T-cell (primary cell): ENCODE measurements at regions not wholly inside any gene's neighbourhood (a gene's known extent, or its start where the extent isn't known, plus 50 kb on each side); places are given as distances from the start of the nearest gene placed in this dataset.

Experiments used
- ATAC-seq, 4 experiments: fragments of 200-7000 bp in 3 of 4; fragments of 150-1000 bp in 1 of 4; cut with Tn5 transposase; replicated peaks in 1 of 4; 1 replicate in 3 of 4; 2 replicates in 1 of 4; pipeline ENCODE4 v1.10.0; 2021; ENCODE audit warnings: moderate library complexity in 3 of 4, mild to moderate bottlenecking in 2 of 4, moderate number of reproducible peaks in 1 of 4
- CTCF ChIA-PET, 2 donors: fragments of 300-600 bp; sonication (Branson Sonifier 250); formaldehyde crosslinking; loops; one replicate each; lab custom pipeline; 2022; ENCODE audit warnings: antibody characterized with exemption in 2 of 2; lab: Charles Lee
- POLR2A ChIA-PET, 2 donors: fragments of 300-600 bp; sonication (Branson Sonifier 250); formaldehyde crosslinking; loops; one replicate each; lab custom pipeline; 2022; ENCODE audit warnings: antibody characterized with exemption in 2 of 2; lab: Charles Lee
- DNase-seq, 35 experiments: peaks; one replicate each; pipeline versions ENCODE4 v3.0.0 to v3.0.0-alpha.2; 2013 to 2023
- H3K27ac ChIP-seq: one replicate; pipeline ENCODE4 v1.5.1; 2013; ENCODE audit warnings: low read length
- H3K27me3 ChIP-seq, 2 experiments: replicated peaks in 1 of 2; 1 replicate in 1 of 2; 2 replicates in 1 of 2; pipeline versions ENCODE4 v1.6.1 to v1.7.0; 2013; ENCODE audit warnings: low read length in 1 of 2, mixed read lengths in 1 of 2; ENCODE audit not compliant: control insufficient read depth in 2 of 2, insufficient read depth in 2 of 2; ENCODE audit errors: extremely low read depth in 1 of 2
- H3K36me3 ChIP-seq, 2 donors: 1 replicate in 1 of 2; 2 replicates in 1 of 2; pipeline versions ENCODE4 v1.6.1 to v1.7.0; 2013; ENCODE audit warnings: low read length in 1 of 2; ENCODE audit not compliant: control insufficient read depth in 2 of 2, insufficient read depth in 1 of 2; ENCODE audit errors: extremely low read depth in 1 of 2
- H3K4me1 ChIP-seq, 2 experiments: 1 replicate in 1 of 2; 2 replicates in 1 of 2; pipeline versions ENCODE4 v1.6.1 to v1.7.0; 2013; ENCODE audit warnings: low read length in 2 of 2, mixed read lengths in 1 of 2; ENCODE audit not compliant: insufficient read depth in 2 of 2, control insufficient read depth in 1 of 2; ENCODE audit errors: extremely low read depth in 1 of 2
- H3K4me3 ChIP-seq, 2 donors: 1 replicate in 1 of 2; 2 replicates in 1 of 2; pipeline versions ENCODE4 v1.5.1 to v1.7.0; 2013; ENCODE audit warnings: mild to moderate bottlenecking in 2 of 2, low read length in 1 of 2, moderate library complexity in 1 of 2; ENCODE audit not compliant: control insufficient read depth in 1 of 2; ENCODE audit errors: extremely low read depth in 1 of 2
- H3K9me3 ChIP-seq: 2 replicates; pipeline ENCODE4 v1.7.0; 2013
- H3K27ac Mint-ChIP-seq, 2 donors: one replicate each; pipeline ENCODE4 v1.8.0; 2020 to 2021; ENCODE audit warnings: mild to moderate bottlenecking in 2 of 2, mixed read lengths in 2 of 2
- H3K27me3 Mint-ChIP-seq, 2 donors: one replicate each; pipeline ENCODE4 v1.8.0; 2021 to 2022; ENCODE audit warnings: mixed read lengths in 2 of 2
- H3K36me3 Mint-ChIP-seq: one replicate; pipeline ENCODE4 v1.8.0; 2021; ENCODE audit warnings: mixed read lengths
- H3K4me1 Mint-ChIP-seq, 3 donors: one replicate each; pipeline ENCODE4 v1.8.0; 2020 to 2022; ENCODE audit warnings: mixed read lengths in 3 of 3, mild to moderate bottlenecking in 1 of 3
- H3K4me3 Mint-ChIP-seq, 3 donors: one replicate each; pipeline ENCODE4 v1.8.0; 2020 to 2022; ENCODE audit warnings: mild to moderate bottlenecking in 3 of 3, mixed read lengths in 3 of 3, moderate library complexity in 3 of 3
- H3K9me3 Mint-ChIP-seq, 3 donors: one replicate each; pipeline ENCODE4 v1.8.0; 2020 to 2022; ENCODE audit warnings: mixed read lengths in 3 of 3
- WGBS: methylation state at CpG from one replicate; pipeline ENCODE4 v1.1.5; 2013; ENCODE audit warnings: missing lambda C conversion rate; ENCODE audit not compliant: insufficient coverage; 5-methylcytosine and 5-hydroxymethylcytosine counted together

DNA sequence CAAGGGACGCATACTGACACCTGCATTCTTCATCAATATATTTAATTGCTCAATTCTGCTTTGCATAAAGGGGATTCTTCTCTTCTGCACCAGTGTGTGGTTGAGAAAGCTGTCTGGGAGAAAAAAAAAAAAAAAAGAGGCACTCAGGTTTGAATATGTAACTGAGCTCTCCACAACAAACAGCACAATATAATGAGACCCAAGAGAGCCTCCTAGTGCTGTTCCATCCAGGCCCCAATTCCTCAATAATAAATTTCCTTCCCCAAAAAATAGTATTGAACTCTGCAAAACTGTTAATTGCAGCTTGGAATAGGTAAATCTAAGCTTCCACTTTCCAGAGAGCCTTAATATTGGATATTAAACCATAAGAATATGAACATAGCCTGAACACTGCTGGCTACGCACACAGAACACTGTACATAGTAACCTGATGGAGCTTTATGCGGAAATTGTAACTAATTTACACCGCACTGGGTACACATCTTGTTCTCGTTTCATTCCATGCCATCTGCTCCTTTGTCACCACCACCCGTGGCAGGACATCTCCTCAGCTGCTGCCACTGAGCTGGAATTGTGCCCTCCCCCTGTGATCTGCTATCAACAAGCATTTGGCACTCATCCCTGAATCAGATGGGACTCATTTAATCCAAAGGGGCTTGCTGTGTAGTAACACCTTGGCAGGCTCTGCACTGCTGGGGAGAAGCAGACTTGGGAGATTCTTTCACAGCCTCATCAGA is 272.0 kb downstream of the HHIPL2 start:
- no peak overlapping the region for H3K27ac Mint-ChIP-seq
- CTCF ChIA-PET, result interaction anchor here in 1 of 2 donors (0.8 kb wide), 1 partner anchor 179 kb away, joined by 3 read pairs; no protein-coding TSS in a partner anchor
- Histone ChIP-seq H3K9me3 (no peaks in the 10 kb centered on the region), H3K27me3 (no peaks in the 10 kb centered on the region), H3K4me1 (no peaks in the 10 kb centered on the region), H3K27ac (no peak overlapping the region), H3K36me3 (no peaks in the 10 kb centered on the region), H3K4me3 (no peak overlapping the region)
- H3K36me3 Mint-ChIP-seq, result no peaks in the 10 kb centered on the region
- no peak for DNase-seq
- H3K9me3 Mint-ChIP-seq, result no peaks in the 10 kb centered on the region
- POLR2A ChIA-PET, result no interaction called here
- no peaks in the 10 kb centered on the region for H3K4me1 Mint-ChIP-seq
- no peak overlapping the region for H3K4me3 Mint-ChIP-seq
- 94% methylated on average over 3 of the region's 6 CpGs for WGBS
- H3K27me3 Mint-ChIP-seq, result no peaks in the 10 kb centered on the region
- no peak for ATAC-seq

DNA sequence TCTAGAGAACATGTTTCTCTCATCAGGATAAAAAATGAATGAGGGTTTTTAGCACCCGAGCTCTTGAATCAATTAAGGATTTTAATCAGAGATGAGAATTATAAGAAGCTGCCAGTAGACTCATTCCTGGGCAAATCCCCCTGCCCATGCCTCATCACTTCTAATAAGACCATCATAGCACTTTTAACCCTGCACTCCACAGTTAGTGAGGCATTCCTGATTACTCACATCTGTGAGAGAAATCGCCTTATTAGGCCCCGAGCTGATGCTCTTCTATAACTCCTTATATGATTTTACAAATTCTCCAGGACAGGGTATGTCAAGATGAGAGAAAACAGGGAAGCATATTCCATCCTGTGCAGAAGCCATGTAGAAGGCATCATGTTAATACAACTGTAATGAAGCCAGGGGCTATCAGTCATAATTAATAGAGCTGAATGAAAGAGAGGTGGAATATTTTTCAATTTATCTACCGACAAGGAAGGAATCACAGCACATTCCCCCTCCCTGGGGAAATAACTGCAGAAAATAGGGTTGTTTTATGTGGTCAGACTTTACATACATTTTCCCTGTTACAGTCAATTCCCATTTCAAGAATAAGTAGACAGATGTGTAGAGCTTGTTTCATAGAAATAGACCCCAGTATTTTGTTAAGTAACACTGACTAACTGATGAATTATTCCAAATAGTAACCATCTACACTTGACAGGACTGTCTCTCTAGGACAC is 272.7 kb downstream of the HHIPL2 start:
- CTCF ChIA-PET, result no interaction called here
- no peaks in the 10 kb centered on the region for H3K36me3 Mint-ChIP-seq
- ATAC-seq, result no peak

DNA sequence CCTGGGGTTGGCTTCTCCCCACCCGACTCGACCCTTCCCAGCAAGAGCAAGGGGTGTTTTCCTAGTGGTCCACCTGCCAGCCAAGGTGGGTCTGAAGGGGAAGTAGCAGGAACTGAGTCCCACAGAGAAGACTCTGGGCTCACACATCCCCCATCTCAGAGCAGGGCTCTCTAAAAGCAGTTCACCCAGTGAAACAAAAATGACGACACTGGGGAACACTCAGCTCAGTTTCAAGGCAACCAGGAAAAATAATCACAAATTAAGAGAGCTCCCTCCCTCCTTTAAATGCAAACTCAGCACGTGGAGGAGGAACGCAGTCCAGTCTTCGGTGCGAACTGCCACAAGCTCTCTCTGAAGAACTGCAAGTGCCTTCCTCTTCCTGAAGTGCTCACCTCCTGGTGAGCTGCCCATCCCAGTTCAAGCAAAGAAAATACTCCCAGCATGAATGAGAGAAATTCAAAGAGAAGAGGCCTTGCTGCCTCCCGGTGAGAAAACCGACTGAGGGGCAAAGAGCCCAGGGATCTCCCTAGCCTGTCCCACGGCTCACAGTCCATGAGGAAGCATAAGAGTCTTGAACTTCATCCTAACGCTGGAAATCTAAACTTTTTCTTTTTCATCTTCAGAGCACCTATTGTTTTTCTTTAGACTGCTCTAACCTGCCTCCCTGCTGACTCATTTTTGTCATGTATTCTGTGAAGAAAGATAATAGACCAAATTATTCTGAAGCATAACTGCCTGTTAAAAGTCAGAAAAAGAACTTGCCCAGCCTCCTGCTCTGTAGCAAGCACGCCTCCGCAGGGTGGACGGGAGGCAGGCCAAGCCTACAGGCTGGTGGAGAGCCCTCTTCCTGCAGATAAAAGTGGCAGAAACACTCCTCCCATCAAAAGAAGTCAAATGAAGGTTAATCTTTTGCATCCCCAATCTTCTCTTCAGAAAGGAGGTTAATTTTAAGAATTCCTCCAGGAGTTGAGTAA is 281.4 kb downstream of the HHIPL2 start:
- no peaks in the 10 kb centered on the region for H3K27me3 Mint-ChIP-seq
- no peak overlapping the region for H3K4me3 ChIP-seq
- H3K4me3 Mint-ChIP-seq, result no peak overlapping the region
- no peaks in the 10 kb centered on the region for H3K36me3 ChIP-seq
- 64% methylated on average over 9 of the region's 14 CpGs for WGBS
- H3K27ac Mint-ChIP-seq, result peak overlapping the region in 1 of 2 donors; percentile 8
- peaks cover 0 to 15% of the 10 kb centered on the region in 2 experiments for H3K4me1 ChIP-seq
- POLR2A ChIA-PET, result interaction anchor here in 1 of 2 donors (0.6 kb wide), 1 partner anchor 608 kb away, joined by 3 read pairs; no protein-coding TSS in a partner anchor
- DNase-seq, result no peak
- H3K27me3 ChIP-seq, result no peaks in the 10 kb centered on the region
- H3K9me3 Mint-ChIP-seq, result no peaks in the 10 kb centered on the region
- no peak overlapping the region for H3K27ac ChIP-seq
- peaks cover 3 to 8% (median 7%) of the 10 kb centered on the region in 3 donors for H3K4me1 Mint-ChIP-seq
- ATAC-seq, result no peak
- H3K9me3 ChIP-seq, result no peaks in the 10 kb centered on the region
- CTCF ChIA-PET, result no interaction called here
- H3K36me3 Mint-ChIP-seq, result no peaks in the 10 kb centered on the region

More for the DNA sequence above, 272.7 kb downstream of the HHIPL2 start:
- no peaks in the 10 kb centered on the region for H3K36me3 ChIP-seq
- Mint-ChIP-seq H3K9me3 (no peaks in the 10 kb centered on the region), H3K27me3 (no peaks in the 10 kb centered on the region), H3K4me1 (no peaks in the 10 kb centered on the region), H3K4me3 (no peak overlapping the region), H3K27ac (no peak overlapping the region)
- no CpG with 5 or more reads among the region's 4 CpGs for whole genome bisulfite sequencing
- H3K4me1 ChIP-seq, result no peaks in the 10 kb centered on the region
- no peaks in the 10 kb centered on the region for H3K27me3 ChIP-seq
- H3K27ac ChIP-seq, result no peak overlapping the region
- H3K9me3 ChIP-seq, result no peaks in the 10 kb centered on the region
- no peak overlapping the region for H3K4me3 ChIP-seq
- POLR2A ChIA-PET, result no interaction called here
- DNase-seq, result no peak

- DNase-seq, result peak in 3 of 35 experiments; percentile 7 to 25 (median 25)
- Mint-ChIP-seq H3K4me3 (no peak overlapping the region), H3K27ac (no peak overlapping the region), H3K36me3 (no peaks in the 10 kb centered on the region), H3K9me3 (no peaks in the 10 kb centered on the region), H3K4me1 (peaks cover 3 to 8% (median 7%) of the 10 kb centered on the region in 3 donors), H3K27me3 (no peaks in the 10 kb centered on the region)
- Histone ChIP-seq H3K27me3 (no peaks in the 10 kb centered on the region), H3K4me3 (no peak overlapping the region), H3K4me1 (peaks cover 0 to 15% of the 10 kb centered on the region in 2 experiments), H3K36me3 (no peaks in the 10 kb centered on the region), H3K9me3 (no peaks in the 10 kb centered on the region), H3K27ac (no peak overlapping the region)
- ATAC-seq, result peak; percentile 36 to 96 (median 62)
- POLR2A ChIA-PET, result no interaction called here
- 23% methylated on average over 2 of the region's 2 CpGs for whole genome bisulfite sequencing
- CTCF ChIA-PET, result no interaction called here
Observed at GRCh38 chr1:222263791-222264190, 284.1 kb downstream of the HHIPL2 start.

DNA sequence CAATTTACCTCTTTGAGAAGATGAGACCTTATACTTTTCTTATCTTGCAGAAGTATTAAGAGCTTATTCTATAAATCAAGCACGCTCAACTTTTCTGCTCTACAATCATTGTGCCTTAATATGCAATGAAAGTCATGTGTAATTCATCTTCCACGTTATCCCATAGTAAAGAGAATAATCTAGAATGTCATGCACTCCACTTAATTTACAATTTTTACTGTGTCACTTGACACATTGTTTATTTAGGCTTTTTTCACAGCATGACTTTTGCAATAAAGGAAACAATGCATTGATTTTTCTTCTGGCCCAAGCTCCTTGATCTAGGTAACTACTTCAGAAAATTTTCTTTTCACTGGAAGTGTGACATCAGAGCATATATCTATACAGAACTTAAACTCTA is 290.9 kb downstream of the HHIPL2 start:
- no peaks in the 10 kb centered on the region for H3K36me3 Mint-ChIP-seq
- H3K27ac Mint-ChIP-seq, result no peak overlapping the region
- H3K9me3 Mint-ChIP-seq, result no peaks in the 10 kb centered on the region
- Histone ChIP-seq H3K36me3 (no peaks in the 10 kb centered on the region), H3K4me3 (no peak overlapping the region), H3K27me3 (no peaks in the 10 kb centered on the region), H3K27ac (no peak overlapping the region), H3K4me1 (no peaks in the 10 kb centered on the region), H3K9me3 (no peaks in the 10 kb centered on the region)
- DNase-seq (no peak), ATAC-seq (no peak)
- H3K4me3 Mint-ChIP-seq, result no peak overlapping the region
- H3K27me3 Mint-ChIP-seq, result no peaks in the 10 kb centered on the region
- ChIA-PET POLR2A (no interaction called here), CTCF (no interaction called here)
- H3K4me1 Mint-ChIP-seq, result no peaks in the 10 kb centered on the region
- WGBS, result no CpG with 5 or more reads among the region's 2 CpGs

- no CpG with 5 or more reads among the region's 1 CpG for WGBS
- Histone ChIP-seq H3K9me3 (no peaks in the 10 kb centered on the region), H3K4me1 (no peaks in the 10 kb centered on the region), H3K27me3 (no peaks in the 10 kb centered on the region), H3K4me3 (no peak overlapping the region), H3K27ac (no peak overlapping the region), H3K36me3 (no peaks in the 10 kb centered on the region)
- no peaks in the 10 kb centered on the region for H3K36me3 Mint-ChIP-seq
- H3K4me3 Mint-ChIP-seq, result no peak overlapping the region
- H3K27me3 Mint-ChIP-seq, result no peaks in the 10 kb centered on the region
- no peak overlapping the region for H3K27ac Mint-ChIP-seq
- ChIA-PET POLR2A (no interaction called here), CTCF (interaction anchor here in 1 of 2 donors (0.6 to 0.7 kb wide), 2 partner anchors 45 to 397 kb away, joined by 3 to 5 read pairs; no protein-coding TSS in a partner anchor)
- no peak for DNase-seq
- ATAC-seq, result no peak
- peaks cover 0 to 4% (median 0%) of the 10 kb centered on the region in 3 donors for H3K9me3 Mint-ChIP-seq
- H3K4me1 Mint-ChIP-seq, result no peaks in the 10 kb centered on the region
Observed at GRCh38 chr1:222256058-222256457, 291.8 kb downstream of the HHIPL2 start.
